Tibial nerve (tissue), 3 donors: ENCODE measurements at regions not wholly inside any gene's neighbourhood (a gene's known extent, or its start where the extent isn't known, plus 50 kb on each side); places are given as distances from the start of the nearest gene placed in this dataset.

ENCODE experiments used
- CTCF ChIP-seq, 5 experiments: fragments of 200-600 bp in 3 of 5; fragments of 450-650 bp in 2 of 5; sonication (generic) in 3 of 5; IDR thresholded peaks; one replicate each; pipeline ENCODE4 v1.5.1; 2016 to 2019; ENCODE audit warnings: antibody characterized with exemption in 5 of 5, mild to moderate bottlenecking in 3 of 5, moderate library complexity in 2 of 5
- POLR2A ChIP-seq, 2 donors: fragments of 450-650 bp; IDR thresholded peaks; one replicate each; pipeline ENCODE4 v1.6.1; 2017; ENCODE audit warnings: antibody characterized with exemption in 2 of 2, mild to moderate bottlenecking in 2 of 2, moderate library complexity in 2 of 2

- TF ChIP-seq CTCF (IDR thresholded peaks at IDR 0.05) (no peak), POLR2A (IDR thresholded peaks at IDR 0.05) (no peak)
Measured at GRCh38 chr13:90826688-90827087, 520.8 kb upstream of the MIR17HG start.
